GM19239 (cell line): ENCODE measurements at regions not wholly inside any gene's neighbourhood (a gene's known extent, or its start where the extent isn't known, plus 50 kb on each side); places are given as distances from the start of the nearest gene placed in this dataset.

Source experiments
- DNase-seq: peaks from one replicate; pipeline ENCODE4 v3.0.0; 2011; ENCODE audit warnings: low spot score; ENCODE audit not compliant: insufficient read length
- FAIRE-seq: peaks from 2 replicates; lab custom pipeline; 2011; peaks lifted over from hg19 to GRCh38; lab: Jason Lieb, UNC

DNA sequence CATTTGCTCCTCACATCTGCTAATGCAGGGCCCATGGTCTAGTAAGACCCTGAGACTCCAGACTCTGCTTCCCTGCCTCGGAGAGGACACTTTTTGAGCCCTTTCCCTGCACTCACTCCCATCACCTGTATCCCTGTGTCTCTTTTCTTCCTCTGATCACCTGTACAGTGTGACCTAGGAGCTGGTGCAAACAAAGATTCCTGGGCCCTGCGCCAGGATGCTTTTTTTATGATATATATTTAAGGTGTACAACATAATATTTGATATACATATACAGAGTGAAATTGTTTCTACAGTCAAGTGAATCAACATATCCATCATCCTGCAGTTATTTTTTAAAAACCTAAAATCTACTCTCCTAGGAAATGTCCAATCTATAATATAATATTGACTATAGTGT lies 355.4 kb downstream of the MAFB start:
- FAIRE-seq (no peak), DNase-seq (no peak)

DNA sequence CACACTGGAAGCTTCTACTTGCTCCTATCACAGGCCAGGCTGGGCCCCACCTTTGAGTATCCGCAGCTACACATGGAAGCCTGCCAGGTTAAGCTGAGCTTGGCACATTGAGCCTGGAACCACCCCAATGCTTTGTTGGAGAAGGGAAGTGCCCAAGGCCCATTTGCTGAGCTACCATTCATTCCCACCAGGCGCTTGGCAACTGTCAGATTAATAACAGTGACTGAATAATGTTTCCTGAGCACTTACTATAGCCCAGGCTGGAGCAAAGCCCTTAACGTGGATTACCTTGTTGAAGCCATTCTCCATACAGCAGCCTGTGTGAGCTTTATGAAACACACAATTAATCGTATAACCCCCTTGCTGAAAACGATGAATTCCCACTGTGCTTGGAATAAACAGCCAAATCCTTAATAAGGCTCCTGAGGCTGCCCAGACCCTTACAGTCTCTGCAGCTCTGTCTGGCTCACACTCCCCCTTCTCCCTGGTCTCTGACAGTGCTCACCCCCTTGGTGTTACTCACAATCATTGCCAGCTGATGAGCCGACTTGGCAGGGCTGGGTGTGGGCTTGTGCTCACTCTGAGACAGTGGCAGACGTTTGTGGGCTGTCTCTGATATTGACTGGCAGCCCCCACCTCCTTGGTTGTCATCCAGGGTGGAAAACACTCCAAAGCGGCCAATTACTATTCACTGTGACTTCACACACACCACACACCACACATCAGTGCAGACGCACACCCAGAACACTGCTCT lies 357.1 kb downstream of the MAFB start:
- FAIRE-seq (no peak), DNase-seq (no peak)

DNA sequence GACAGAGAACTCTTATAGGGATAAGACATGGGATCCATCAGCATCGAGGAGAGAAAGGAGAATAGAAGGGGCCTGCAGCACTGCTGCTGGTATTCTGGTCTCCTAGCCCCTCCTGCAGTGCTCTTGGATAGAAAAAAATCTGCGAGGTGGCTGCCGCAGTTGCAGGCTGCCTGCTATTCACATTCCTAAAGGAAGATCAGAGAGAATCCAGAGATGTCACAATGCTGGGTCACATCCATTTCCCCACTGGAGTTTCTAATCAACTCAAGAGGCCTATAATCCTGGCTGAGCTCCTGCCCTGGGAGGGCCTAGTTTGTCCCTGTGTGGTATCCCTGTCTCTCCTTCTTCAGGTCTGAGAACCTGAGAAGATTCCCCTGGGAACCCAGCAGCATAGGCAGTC lies 357.8 kb downstream of the MAFB start:
- FAIRE-seq: no peak
- DNase-seq: no peak

DNA sequence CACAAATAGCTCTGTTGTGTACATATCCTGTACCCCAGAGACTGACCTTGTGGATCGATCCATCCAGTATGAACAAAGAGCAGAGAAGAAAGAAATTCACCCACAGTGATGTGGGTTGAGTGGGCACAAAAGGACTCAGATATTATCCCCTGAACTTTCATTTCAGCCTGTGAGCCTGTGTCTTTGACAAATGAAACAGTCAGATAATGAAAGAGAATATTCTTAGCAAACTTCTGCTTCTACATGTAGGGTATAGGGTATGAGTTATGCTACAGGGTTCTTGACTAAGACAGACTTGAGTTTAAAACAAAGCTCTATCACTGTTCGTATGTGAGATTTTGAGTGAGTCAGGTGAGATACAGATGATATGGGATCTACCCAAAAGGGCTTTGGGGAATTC lies 359.7 kb downstream of the MAFB start:
- FAIRE-seq: no peak
- no peak for DNase-seq

DNA sequence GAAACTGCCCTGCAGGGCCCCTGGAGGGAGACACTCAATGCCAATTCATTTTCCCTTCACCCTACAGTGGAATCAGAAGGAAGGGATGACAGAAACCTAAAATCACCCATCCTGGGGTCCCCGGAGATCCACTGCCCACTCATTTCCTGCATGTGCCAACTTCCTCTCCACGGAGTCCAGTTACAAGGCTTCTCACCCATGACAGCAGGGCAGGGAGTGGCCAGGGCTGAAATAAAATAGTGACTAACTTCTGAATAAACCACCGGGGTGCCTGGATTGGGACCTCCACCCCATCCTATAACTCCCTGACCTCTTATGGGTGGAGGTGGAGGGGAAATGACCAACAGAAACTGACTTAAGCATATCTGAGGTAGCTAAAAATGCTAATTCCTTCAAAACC lies 362.3 kb downstream of the MAFB start:
- FAIRE-seq (no peak), DNase-seq (no peak)

DNA sequence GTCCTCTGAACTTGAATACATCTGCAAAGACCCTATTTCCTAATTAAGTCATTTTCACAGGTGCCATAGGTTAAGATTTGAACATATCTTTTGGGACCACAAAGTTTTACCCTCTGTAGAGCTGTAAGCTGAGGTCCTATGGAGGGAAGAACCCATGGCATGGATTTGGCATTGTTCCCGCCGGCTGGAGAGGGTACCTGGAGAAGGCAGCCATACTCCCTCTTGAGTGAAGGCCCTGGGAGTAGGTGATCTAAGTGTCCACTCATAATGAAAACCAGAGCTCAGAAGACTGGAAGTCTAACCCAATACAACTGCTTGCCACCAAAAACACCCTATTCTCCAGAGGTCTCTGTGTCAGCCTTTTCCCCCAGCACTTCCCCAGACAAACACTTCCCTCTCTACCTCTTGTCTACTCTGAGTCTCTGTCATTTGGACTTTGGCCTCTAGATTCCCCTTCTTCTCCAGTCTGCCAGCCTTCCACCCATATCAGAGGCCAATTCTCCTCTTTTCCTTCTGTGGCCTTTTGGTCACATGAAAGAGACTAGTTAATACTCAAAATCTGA lies 363.9 kb downstream of the MAFB start:
- no peak for FAIRE-seq

DNA sequence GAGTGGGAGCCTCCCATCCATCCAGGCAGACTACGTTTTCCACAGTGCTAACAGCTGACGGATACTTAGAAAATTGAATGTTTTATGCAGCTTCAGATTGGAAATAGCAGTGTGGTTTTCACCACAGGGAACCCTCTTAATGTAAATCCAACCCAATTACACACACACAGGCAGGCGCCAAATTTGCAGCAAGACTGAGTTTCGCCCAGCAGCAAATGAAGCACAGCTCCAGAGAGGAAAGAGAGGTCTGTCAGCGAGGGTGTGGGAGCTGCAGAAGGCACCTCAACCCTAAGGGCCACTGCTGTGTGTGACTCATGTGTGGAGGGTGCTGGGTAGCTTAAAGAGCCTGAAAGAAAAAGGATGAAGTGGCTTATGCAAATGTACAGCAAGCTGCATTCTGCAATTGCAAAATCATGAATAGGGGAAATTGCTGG lies 365.7 kb downstream of the MAFB start:
- no peak for FAIRE-seq
- no peak for DNase-seq

More for the DNA sequence above, 363.9 kb downstream of the MAFB start:
- DNase-seq: no peak

DNA sequence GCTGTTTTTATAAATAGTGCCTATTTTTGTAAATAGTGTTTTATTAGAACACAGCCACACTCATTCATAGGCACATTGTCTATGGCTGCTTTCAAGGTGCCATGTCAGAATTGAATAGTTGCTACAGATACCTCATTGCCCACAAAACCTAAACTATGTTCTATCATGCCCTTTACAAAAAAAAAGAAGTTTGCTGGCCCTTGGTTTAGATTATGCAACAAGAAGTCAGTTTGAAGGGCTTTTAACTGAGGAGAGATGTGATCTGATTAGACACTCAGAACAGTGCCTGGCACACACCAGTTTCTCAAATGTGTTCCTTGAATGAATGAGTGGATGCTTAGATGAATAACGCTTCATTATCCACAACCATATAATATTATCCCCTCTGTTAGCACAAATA lies 366.1 kb downstream of the MAFB start:
- no peak for DNase-seq
- FAIRE-seq: no peak

DNA sequence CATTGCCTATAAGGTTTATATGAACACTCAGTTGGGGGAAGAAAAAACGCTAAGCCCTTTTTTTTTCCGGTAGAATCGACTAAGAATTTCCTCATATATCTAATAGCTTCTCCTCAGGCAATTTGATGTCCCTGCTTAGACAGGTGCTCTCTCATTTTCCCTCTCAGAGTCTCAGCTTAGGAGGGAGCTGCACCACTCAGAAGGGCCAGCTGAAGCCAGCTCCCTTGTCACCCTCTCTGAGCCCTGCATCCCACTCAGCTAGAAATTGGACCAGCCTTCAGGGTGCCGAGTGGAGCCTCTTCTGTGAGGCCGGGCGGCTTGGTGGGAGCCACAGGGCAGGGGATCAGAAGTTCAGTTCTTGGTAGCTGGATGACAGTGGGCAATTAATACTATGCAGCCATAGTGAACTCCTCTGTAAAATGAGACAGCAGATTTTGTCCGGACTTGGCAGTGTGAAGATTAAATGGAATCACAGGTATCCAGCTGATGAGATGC lies 368.5 kb downstream of the MAFB start:
- DNase-seq: no peak
- FAIRE-seq: no peak

DNA sequence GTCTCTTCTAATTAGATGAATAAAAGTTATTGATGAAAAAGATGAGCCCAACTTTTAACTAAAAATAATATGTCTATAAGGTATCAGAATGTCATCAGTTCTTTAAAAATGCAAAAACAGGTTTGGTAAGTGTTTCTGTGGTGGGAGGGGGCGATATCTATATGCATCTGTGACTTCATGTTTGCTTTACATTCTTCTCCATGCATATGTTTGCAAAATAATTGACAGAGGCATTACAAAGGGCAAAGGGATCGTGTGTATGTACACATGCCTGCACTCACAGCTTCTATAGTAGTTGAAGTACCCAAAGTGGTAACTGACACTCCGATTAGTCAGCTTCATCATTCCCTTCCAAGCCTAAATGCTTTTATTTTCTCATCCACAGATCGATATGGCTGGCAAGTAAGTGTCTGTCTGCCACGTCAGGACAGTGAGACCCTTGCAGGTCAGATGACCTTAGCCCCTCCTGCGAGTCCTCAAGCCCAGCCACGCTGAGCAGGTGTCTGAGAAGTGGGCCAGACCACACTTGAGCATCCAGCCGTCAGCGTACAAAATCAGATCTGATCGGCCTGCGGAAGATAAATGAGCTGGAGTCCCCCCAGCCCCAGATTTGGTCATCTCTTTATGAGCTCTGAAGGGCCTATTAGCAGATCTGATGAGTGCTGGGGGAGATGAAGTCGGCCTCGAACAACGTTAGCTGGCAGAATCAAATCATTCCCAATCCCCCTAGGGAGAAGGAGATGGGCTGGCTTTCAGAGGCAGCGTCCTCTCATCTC lies 369.1 kb downstream of the MAFB start:
- FAIRE-seq (no peak), DNase-seq (no peak)

DNA sequence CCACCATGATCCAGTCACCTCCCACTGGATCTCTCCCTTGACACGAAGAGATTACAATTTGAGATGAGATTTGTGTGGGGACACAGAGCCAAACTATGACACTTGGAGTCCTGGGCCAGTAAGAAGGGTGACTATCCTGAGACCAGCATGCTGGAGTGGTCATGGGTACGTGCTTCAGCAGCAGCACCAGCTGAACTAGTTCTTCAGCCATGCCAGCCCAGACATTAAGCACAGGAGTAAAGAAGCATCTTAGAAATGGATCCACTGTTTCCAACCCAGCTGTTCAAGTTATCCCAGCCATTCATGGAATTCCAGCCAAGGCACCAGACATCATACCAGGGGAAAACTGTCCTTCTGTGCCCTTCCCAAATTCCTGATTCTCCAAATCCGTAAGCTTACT lies 370.0 kb downstream of the MAFB start:
- FAIRE-seq (no peak), DNase-seq (no peak)

DNA sequence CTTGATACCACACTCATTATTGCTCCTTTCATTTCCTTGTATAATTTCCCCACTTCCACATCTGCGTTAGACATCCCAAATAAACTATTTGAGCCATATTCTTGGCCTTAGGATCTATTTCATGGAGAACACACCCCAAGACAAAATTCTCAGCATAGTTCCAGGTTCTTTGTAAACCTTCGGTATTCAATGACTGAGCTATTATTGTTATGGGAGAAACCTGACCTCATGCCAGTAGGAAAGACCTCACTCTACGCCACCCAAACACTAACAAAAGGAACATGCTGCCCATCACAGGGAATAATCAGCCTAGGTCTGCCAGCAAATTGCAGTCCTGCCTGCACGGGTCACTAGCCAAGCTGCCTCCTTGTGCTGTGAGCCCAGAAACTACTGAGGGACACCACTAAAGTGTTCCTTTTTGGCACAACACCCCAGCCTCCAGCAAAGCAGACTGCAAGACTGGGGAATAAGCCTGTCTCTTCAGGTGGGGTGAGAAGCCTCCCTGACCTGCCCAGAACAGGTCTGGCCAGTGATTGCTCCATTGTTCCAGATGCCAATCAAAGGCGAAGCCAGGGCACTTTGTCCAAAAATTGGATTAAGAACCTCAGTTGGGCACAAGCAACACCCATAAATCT lies 371.8 kb downstream of the MAFB start:
- FAIRE-seq (no peak), DNase-seq (no peak)

DNA sequence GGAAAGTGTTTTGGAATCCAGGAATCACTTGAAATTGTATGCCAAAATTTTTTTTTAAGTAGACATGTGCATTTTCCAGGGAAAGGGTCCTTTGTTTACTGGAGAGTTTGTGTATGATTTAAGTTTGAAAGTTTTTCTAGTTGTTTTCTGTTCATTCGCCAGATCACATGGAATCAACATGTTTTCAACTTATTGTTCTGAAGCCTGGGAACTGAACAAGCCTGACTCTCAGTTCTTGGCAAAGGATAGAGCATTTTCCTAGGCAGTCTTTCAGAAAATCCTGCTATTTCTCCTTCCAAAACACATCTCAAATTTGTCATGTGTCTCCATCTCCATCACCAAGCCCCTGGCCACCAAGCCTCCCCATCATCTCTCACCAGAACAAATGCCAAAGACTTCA lies 374.8 kb downstream of the MAFB start:
- DNase-seq: no peak
- FAIRE-seq: no peak

DNA sequence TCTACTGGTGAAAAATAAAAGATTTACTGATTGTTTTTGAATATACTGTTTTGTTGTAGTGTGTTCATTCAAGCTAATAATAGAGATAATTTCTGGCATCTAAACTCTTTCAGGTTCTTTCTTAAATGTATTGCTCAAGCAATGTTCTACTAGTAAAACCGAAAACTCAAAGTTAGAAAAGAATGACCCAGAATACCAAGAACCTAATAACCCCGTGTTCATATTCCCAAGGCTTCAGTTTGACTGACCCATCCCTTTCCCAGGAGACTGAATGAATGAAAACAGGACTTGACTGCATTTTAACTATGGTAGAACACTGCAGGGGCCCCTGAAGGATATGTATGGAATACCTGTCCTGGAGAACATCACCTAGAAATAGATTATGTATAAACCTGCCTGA lies 375.3 kb downstream of the MAFB start:
- DNase-seq (no peak), FAIRE-seq (no peak)

DNA sequence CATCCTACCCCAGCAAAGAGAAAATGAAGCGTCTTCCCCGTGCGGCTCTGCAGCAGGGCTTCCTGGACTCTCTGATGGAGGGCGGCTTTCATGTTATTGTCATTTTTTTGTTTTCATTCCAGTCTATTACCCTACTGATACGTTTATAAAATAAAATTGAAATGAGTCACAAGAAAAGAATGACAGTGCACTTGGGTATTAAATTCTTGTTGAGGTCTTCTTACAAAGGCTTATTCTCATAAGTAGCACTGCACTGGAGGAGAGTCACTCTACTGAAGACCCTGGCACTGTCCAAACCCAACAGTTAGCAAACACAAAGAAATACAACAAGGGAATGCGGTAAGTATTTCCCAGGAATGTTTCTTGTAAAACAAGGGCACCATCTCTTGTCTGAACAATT lies 379.3 kb downstream of the MAFB start:
- FAIRE-seq: no peak
- DNase-seq: no peak

DNA sequence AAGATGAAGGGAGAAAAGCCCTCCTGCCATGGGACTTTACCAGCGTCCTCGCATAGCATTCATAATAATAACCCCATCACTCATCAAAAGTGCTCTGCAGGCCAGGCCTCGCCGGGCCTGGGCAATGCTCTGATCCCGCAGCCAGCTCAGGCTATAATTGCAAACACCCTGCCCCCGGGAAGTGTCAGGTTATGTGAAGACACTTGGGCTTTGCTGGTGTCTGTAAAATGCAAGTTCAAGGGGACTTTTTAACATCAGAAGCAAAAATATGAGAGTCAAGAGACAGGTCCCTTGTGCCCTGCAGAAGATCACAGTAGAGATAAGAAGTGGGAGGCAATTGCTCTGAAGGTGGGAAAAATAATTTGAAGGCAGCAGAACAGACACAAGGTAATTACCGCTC lies 381.0 kb downstream of the MAFB start:
- DNase-seq (no peak), FAIRE-seq (no peak)

DNA sequence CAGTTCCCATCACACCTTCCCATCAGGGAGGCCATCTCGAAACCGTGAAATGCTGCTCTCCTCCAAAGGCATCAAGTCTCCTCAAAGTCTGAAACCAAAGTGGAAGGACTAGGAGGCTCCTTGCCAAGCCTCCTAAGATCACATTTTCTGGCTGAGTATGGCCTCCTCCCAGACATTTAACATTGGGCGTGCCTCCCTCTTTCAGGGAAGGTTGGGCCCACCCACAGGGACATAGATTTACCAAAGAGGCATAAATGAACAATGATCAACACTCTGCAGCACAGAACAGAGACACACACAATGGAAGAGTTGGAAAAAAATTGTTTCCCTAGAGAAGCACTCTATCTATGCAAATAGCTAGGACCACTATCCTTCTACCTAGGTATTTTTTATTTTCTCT lies 381.8 kb downstream of the MAFB start:
- no peak for DNase-seq
- no peak for FAIRE-seq

DNA sequence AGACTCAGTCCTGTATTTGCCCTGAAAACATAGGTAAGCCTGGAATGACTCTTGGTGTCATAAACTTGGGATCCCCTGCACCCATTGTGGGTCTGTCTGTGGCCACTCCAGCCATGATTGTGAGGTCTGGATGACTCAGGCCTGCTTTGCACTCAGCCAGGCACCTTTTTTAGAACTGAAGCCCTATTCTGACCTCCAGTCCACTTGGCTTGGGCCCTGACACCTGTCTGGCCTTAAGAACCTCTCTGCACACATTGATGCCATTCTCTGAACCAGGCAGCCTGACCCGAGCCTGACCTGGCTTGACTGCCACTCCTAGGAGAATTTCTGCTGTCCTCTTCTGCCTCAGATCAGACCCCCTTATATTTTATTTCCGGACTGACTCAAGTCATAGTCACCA lies 383.7 kb downstream of the MAFB start:
- DNase-seq (no peak), FAIRE-seq (no peak)

DNA sequence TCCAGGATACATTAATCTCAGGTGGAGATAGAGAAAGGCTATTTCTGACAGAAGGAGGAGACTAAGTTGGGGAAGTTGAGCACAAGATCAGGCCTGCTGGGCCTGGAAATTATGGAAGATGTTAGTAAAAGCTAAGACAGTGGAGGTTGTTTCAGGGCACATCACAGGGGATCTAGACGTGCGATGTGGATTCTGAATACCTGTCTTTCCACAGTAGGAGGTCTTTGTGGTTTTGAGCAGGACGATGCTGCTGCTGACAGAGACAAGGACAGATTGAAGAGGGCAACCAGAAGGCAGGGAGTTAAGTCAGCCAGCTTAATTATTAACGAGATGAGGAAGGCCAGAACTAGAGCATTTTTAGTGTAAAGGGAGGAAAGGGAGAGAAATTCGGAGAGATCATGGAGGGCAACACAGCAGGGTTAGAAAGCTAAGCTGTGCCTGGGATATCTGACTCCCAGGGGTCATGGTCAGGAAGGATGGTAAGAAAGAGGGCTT lies 384.9 kb downstream of the MAFB start:
- DNase-seq (no peak), FAIRE-seq (no peak)

DNA sequence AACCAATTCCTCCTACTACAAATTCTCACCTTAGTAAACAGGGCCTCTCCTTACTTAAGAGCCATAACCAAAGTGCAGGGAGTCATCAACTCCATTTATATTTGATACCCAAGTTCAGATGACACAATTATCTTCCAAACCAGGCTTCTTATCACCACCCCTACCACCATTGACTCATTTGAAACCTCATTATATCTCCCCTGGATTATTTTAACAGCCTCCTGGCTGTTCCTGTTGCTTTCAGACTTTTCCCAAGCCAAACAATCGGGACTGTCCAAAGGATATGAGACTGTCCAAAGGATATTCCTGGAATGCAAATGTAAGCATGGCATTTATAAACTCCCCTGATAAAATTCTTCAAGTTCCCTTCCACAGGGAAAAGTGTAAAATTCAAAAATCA lies 394.3 kb downstream of the MAFB start:
- no peak for DNase-seq
- FAIRE-seq: no peak

DNA sequence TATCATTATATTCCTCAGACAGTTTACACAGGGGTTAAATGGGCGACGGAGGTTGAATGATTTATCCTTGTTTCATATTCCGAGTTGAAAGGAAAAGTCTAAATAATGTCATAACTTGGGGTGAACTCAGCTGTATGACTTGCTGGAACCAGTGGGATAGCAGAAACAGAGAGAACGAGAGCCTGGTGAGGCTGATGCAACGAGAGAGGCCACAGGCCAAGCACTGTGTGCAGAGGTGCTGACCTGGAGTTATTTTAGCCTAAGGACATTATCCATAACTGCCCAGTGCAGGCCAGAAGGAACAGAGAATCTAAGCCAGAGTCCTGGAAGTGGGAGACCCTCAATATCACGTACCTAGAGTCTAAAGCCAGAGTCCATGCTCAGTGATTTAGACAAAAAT lies 394.9 kb downstream of the MAFB start:
- FAIRE-seq: no peak

More for the DNA sequence above, 394.9 kb downstream of the MAFB start:
- no peak for DNase-seq
